HEK293T (cell line): ENCODE measurements at regions not wholly inside any gene's neighbourhood (a gene's known extent, or its start where the extent isn't known, plus 50 kb on each side); places are given as distances from the start of the nearest gene placed in this dataset.

ENCODE experiments used
- BHLHE40 ChIP-seq: fragments of 450-650 bp; IDR thresholded peaks from 2 replicates; pipeline ENCODE4 v1.6.1; 2016; ENCODE audit warnings: mild to moderate bottlenecking, moderate library complexity, borderline replicate concordance
- FOXA1 ChIP-seq: fragments of 450-650 bp; IDR thresholded peaks from 2 replicates; pipeline ENCODE4 v1.6.1; 2016; ENCODE audit warnings: mild to moderate bottlenecking
- FOXK2 ChIP-seq: fragments of 450-650 bp; IDR thresholded peaks from 2 replicates; pipeline ENCODE4 v1.6.1; 2016; ENCODE audit warnings: mild to moderate bottlenecking
- SP1 ChIP-seq: fragments of 450-650 bp; IDR thresholded peaks from 2 replicates; pipeline ENCODE4 v1.6.1; 2017
- SUZ12 ChIP-seq: fragments of 450-650 bp; IDR thresholded peaks from 2 replicates; pipeline ENCODE4 v1.6.1; 2016; ENCODE audit warnings: mild to moderate bottlenecking
- ZNF384 ChIP-seq: fragments of 450-650 bp; IDR thresholded peaks from 2 replicates; pipeline ENCODE4 v1.6.1; 2016
- TF ChIP-seq, protein P1 (sequence below): fragments of 450-650 bp; IDR thresholded peaks from 2 replicates; pipeline ENCODE4 v1.6.1; 2016

DNA sequence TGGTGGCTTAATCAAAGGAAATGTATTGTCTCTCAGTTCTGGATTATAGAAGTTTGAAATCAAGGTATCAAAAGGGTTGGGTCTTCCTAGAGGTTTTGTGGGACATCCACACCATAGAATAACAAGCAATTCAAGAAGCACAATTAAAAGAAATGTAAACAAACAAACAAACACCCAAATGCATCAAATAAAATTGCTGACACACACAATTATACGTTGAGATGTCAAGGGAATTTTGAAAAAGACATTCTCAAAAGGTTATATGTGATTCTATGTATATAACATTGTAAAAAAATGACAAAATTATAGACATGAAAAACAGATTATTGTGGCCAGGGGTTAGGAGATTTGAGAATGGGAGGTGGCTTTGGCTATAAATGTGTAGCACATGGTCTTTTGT, 250.7 kb upstream of the AGA start:
- no peak for TF ChIP-seq FOXK2
- no peak for TF ChIP-seq SP1
- TF ChIP-seq FOXA1: no peak
- TF ChIP-seq BHLHE40: no peak
- no peak for TF ChIP-seq ZNF384
- TF ChIP-seq SUZ12: no peak
- TF ChIP-seq, protein P1, sequence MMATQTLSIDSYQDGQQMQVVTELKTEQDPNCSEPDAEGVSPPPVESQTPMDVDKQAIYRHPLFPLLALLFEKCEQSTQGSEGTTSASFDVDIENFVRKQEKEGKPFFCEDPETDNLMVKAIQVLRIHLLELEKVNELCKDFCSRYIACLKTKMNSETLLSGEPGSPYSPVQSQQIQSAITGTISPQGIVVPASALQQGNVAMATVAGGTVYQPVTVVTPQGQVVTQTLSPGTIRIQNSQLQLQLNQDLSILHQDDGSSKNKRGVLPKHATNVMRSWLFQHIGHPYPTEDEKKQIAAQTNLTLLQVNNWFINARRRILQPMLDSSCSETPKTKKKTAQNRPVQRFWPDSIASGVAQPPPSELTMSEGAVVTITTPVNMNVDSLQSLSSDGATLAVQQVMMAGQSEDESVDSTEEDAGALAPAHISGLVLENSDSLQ: no peak
